Suprapubic skin (tissue), 4 donors: ENCODE measurements at regions not wholly inside any gene's neighbourhood (a gene's known extent, or its start where the extent isn't known, plus 50 kb on each side); places are given as distances from the start of the nearest gene placed in this dataset.

Experiments
- POLR2A ChIP-seq, 2 donors: fragments of 450-650 bp; IDR thresholded peaks; one replicate each; pipeline ENCODE4 v1.6.1; 2017; ENCODE audit warnings: antibody characterized with exemption in 2 of 2, mild to moderate bottlenecking in 2 of 2, moderate library complexity in 2 of 2
- POLR2AphosphoS5 ChIP-seq, 3 donors: sonication (generic); formaldehyde crosslinking; IDR thresholded peaks; one replicate each; pipeline ENCODE4 v1.6.1; 2017; ENCODE audit warnings: antibody characterized with exemption in 3 of 3
- TF ChIP-seq, protein P1 (sequence below), 2 donors: fragments of 200-600 bp in 1 of 2; fragments of 450-650 bp in 1 of 2; sonication (generic) in 1 of 2; IDR thresholded peaks; one replicate each; pipeline ENCODE4 v1.5.1; 2016 to 2019; ENCODE audit warnings: antibody characterized with exemption in 2 of 2, mild to moderate bottlenecking in 1 of 2, moderate library complexity in 1 of 2

DNA sequence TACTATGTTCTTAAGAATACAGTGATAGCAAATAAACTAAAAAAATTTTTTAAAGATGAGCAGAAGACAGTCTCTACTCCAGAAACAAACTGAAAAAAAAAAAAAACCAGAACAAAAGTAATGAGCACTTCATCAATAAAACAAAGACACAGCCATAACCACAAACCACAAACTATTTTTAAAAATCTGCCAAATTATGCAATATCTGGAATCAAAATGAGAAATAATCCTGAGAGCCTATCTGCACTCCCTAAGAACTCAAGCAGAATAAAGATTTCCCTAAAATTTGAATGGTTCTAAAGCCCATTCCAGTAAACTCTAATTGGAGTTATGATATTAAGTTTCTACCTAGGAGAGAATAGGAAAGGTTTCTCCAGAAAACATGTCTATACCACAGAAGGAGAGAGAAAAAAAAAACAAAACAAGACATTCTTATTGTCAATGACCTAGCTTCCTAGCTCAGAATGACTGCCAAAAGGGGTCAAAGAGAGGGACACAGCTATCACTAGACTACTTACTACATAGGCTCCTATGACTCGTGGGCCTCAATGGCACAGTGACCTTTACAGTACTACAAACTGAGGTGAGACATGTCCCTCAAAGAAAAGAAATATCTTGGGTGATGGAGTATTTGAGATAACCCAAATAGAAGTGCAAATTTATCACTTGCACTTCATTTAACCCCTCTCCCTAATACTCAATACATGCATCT is 262.8 kb downstream of the ZEB2 start:
- TF ChIP-seq, protein P1, sequence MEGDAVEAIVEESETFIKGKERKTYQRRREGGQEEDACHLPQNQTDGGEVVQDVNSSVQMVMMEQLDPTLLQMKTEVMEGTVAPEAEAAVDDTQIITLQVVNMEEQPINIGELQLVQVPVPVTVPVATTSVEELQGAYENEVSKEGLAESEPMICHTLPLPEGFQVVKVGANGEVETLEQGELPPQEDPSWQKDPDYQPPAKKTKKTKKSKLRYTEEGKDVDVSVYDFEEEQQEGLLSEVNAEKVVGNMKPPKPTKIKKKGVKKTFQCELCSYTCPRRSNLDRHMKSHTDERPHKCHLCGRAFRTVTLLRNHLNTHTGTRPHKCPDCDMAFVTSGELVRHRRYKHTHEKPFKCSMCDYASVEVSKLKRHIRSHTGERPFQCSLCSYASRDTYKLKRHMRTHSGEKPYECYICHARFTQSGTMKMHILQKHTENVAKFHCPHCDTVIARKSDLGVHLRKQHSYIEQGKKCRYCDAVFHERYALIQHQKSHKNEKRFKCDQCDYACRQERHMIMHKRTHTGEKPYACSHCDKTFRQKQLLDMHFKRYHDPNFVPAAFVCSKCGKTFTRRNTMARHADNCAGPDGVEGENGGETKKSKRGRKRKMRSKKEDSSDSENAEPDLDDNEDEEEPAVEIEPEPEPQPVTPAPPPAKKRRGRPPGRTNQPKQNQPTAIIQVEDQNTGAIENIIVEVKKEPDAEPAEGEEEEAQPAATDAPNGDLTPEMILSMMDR (IDR thresholded peaks at IDR 0.05): no peak
- no peak for TF ChIP-seq POLR2A (IDR thresholded peaks at IDR 0.05)
- TF ChIP-seq POLR2AphosphoS5 (IDR thresholded peaks at IDR 0.05): no peak
